CD1c-positive myeloid dendritic cell (primary cell): ENCODE measurements at regions not wholly inside any gene's neighbourhood (a gene's known extent, or its start where the extent isn't known, plus 50 kb on each side); places are given as distances from the start of the nearest gene placed in this dataset.
"Not testable (repeated sequence)": the region's sequence is repeated elsewhere in the genome, so short reads cannot be mapped to it uniquely, and the experiment has no call there.

Source experiments
- DNase-seq: peaks from one replicate; pipeline ENCODE4 v3.0.0-alpha.2; 2016; ENCODE audit errors: extremely low spot score

DNA sequence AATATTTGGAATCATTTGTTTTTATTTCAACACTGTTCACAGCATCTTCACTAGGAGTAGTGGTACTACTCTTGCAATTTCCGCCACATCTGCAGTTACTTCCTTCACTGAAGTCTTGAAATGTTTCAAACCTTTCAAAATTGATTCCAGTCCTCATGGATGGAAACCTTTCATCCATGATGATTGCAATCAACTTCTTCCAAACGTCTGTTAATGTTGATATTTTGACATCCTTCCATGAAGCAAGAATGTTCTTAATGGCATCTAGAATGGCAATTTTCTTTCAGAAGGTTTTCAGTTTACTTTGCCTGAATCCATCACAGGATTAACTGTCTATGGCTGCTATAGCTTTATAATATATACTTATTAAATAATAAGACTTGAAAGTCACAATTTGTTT, 736.8 kb upstream of the CA10 start:
- DNase-seq, result no peak

DNA sequence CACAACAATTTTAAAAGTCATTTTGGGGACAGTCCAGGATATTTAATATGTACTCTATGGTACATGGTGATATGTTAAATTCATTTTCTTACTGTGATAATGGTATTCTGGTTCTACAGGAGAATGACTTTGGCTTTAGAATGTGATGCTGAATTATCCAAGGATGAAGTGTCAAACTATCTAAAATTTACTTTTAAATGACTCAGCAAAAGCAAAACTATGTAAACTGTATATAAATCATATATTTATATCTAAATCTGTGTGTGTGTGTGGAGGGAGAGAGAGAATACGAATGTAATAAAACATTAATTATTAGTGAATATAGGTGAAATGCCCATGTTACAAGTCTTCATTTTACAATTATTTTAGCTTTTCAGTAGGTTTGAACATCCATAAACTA, 733.8 kb upstream of the CA10 start:
- DNase-seq, result no peak

DNA sequence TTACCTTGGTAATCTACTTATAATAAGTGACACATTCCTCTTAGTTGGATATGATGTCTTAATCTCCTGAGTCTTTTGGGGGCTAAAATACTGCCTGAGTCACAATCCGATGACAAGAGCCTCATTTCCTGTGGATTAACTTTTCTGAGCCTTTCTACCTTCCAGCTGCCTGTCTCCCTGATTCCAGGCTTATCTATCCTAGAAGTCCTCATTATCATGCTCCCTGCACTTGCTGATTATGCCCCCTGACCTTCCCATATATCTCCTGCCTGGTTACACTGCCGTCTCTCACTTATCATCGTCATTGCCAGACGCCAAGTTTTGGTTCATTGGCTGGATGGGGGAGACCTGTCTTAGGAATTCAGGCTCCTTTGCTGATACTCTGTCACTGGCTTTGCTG, 727.4 kb upstream of the CA10 start:
- no peak for DNase-seq

DNA sequence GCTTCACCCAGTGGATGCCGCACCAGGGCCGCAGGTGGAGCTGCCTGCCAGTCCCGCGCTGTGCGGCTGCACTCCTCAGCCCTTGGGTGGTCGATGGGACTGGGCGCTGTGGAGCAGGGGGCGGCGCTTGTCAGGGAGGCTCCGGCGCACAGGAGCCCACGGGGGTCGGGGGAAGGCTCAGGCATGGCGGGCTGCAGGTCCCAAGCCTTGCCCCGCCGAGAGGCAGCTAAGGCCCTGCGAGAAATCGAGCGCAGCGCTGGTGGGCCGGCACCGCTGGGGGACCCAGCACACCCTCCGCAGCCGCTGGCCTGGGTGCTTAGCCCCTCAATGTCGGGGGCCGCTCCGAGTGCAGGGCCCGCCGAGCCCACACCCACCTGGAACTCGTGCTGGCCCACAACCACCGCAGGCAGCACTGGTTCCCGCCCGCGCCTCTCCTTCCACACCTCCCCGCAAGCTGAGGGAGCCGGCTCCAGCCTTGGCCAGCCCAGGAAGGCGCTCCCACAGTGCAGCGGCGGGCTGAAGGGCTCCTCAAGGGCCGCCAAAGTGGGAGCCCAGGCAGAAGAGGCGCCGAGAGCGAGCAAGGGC, 725.5 kb upstream of the CA10 start:
- not testable (repeated sequence) for DNase-seq

DNA sequence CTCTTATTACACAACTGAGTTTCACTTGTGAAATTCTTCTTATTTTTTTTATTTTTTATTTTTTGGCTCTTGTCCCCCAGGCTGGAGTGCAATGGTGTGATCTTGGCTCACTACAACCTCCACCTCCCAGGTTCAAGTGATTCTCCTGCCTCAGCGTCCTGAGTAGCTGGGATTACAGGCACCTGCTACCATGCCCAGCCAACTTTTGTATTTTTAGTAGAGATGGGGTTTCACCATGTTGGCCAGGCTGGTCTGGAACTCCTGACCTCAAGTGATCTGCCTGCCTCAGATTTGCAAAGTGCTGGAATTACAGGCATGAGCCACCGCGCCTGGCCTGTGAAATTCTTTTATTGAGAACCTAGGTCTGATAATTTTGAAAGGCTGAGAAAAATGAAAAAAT, 688.3 kb upstream of the CA10 start:
- not testable (repeated sequence) for DNase-seq

DNA sequence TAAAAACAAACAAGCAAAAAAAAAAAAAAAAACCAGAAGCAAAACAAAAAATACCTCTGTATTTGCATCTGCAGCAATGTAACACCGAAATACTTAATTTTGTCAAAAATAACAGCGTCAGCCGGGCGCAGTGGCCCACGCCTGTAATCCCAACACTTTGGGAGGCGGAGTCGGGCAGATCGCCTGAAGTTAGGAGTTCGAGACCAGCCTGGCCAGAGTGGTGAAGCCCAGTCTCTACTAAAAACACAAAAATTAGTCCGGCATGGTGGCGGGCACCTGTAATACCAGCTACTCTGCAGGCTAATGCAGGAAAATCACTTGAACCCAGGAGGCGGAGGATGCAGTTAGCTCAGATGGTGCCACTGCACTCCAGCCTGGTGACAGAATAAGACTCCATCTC, 683.5 kb upstream of the CA10 start:
- no peak for DNase-seq

DNA sequence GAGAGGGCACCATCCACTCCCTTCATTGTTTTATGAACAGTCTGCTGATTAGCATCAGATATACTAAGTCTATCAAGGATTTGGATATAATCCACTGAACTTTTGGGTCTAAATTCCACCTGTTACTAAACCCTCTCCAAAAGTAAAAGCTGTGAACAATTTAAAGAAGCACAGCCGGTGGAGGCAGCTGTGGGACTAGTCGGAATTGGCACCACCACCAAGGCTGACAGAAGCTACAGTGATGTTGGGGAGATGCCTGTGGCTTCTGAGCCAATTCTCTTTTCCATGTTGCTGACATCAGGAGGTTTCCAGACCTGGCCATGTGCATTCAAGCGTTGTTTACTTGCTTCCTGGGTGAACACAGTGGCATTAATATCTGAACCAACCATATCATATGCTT, 679.0 kb upstream of the CA10 start:
- DNase-seq, result no peak

DNA sequence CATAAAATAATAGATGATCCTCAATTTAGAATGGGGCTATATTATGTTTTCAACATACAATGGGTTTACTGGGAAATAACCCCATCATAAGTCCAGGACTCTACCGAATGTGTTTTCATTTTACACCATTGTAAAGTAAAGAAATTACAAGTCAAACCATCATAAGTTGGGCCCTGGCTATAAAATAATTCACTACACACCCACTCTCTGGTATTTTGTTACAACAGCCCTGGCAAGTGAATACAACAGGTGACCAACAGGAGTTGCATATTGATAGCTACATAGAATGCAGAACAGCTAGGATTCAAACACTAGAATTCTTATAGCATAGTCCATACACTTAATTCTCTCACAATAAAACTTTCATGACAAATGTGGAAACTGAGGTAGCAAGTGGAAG, 673.0 kb upstream of the CA10 start:
- no peak for DNase-seq

DNA sequence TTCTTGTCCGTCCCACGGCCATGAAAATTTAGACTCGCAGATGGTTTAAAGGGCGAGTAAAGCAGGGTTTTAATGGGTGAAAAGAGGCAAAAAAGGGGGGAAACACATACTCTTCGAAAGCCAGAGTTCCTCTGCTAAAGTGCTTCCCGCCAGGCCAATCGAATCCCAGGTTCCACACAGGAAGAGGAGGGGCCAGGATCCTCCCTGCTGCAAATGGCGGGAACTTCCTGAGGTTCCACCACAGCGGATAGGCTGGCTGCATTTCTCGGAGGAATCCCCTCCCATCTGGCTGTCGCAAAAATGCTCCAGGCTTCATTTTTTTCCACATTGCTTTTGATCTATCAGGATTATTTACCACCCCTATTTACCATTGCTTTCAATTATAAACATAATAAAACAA, 670.1 kb upstream of the CA10 start:
- DNase-seq, result no peak

DNA sequence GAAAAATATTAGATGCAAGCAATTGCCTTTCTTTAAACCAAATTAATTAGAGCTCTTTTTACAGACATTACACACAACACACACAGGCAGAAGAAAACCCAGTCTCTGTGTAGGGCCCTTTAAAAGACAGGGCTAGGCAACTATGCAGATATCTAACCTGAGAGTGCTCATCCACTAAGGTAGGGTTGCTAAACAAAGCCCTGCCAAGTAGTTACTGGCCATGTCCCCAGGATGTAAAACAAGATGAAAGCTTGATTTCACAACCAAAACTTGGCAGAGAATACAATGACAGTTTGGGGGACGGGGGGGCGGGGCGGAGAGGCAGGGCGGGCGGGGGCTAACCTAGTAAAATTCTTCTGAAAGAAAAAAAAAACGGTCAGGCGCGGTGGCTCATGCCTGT, 669.0 kb upstream of the CA10 start:
- DNase-seq, result no peak

DNA sequence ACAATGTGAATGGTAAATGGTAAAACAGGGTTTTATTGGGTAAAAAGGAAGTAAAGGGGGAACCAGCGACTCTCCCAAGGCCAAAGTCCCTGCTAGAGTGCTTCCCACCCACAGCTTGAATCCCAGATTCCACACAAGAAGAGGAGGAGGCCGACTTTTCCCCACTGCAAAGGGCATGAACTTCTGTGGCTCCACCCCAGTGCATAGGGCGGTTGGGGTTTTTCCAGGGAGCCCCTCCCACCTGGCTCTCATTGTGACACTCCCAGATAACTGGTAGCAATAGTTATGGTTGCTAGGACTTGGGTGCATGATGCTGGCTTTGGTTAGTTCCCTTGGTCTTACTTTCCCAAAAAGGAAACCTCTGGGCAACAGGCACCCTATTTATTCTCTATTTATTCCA, 666.0 kb upstream of the CA10 start:
- no peak for DNase-seq

DNA sequence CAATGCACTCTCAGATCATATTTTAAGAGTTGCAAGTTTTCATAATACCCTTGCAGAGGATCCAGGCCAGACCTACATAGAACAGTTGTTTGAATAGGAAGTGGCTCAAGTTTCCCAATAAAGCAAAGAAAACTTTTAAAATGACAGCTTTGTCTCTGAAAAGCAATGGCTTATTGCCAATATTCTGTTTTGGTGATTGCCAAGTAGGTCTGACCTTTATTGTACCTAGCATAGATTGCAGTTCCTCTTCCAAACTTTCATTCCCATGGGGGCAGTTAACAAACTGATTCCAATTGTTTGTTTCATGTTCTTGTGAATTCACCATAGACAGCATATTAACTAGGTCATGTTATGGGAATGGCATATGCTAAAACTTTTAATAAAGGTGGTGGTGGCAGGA, 664.6 kb upstream of the CA10 start:
- no peak for DNase-seq

DNA sequence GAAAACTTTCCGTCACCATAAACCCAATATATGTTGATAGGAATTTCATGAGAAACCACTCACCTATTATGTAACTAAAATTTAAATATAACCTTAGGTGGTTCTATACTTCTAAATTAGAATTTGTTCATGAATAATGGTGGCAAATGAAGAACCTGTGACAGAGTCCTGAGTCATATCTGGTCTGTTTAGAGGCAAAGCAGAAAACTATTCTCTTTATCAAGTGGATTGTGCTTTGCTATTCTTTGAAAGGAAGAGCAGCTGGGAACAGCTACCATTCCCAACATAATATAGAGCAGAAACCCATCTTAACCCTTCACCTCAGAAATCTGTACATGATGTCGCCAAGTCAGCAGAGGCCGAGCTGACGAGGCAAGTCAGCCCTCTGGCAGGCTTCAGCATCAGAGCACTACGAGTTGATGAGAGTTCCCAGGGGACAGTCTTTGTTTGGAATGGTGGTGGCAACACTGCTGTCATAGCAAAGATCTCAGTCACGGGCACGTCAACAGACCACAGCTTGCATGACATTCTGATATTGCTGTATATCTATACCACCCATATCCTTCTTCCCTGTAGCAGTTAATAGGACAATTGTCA, 631.9 kb upstream of the CA10 start:
- no peak for DNase-seq

DNA sequence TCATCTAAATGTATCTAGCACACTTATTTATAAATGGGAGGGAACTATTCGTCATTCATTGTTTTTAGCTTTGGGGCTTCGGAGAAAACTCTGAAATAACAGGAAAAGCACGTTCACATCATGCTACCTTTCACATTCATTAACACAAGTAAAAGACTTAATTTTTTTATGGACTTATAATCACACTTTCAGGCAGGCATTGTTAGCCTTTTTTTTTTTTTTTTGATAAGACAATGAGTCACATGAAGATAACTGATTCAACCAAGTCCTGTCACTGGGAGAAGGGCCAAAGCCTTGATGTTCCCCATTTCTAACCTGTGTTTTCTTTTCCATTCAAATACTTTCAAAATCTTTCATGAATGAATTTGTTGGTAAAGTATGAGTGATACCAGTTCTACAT, 631.3 kb upstream of the CA10 start:
- DNase-seq, result no peak

DNA sequence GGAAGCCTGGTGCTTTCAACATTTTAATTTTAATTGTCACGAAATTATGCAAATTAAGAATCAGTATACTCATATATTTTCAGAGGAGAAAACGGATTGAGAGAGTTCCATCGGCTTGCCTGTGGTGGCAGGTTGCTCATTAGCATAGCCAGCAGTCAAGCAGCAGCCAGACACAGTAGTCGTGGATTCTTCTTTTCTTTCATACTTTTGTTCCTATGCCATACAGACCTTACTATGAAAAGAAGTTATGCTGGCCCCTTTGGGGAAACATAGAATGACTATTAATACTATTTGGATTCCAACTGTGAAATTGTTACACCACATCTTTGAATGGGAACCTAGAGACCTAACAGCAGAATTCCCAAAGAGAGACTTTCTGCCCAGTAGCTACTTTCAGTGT, 617.7 kb upstream of the CA10 start:
- DNase-seq, result no peak

DNA sequence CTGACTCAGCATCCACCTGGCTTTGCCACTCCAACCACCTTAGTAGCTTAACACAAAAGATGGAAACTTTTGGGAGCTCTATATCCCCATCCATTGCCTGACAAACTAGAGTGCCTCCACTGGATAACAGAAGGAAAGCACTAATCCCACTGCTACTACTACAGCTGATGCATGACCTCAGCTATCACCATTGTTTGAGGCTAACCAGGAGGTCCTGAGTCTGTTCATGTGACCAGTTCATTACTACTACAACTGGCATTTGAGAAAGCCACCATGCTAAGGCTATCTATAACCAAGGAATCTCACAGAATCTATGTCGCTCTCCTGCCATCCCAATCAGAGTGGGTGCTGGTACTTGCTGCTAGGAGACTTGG, 604.3 kb upstream of the CA10 start:
- DNase-seq, result no peak

DNA sequence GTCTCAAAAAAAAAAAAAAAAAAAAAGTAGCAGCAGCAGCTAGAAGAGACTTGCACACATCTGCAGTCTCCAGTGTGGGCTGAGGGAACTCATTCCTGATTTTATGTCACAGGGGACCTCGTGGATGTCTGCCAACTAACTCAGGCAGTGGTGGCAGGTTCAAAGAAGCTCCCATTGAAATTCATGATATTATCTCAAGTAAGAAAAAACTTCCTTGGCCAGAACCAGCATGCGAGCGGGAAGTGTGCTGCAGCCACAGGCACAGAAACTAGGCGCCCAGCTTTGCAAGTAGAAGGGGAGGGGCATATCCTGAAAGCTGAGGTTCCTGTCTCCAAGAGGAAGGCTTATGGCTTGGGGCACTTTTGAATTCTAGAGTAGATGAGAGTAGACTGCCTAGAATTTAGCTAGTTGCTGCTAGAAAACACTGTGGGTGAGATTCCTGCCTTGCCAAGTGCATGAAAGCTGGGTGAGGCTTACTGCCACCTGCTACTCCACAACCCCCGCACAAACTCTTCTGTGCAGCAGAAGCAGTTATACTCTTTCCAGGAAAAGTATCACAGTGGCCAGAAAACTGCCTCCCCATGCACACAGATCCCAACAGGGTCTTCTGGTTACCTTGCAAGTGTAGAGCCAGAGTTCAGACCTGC, 603.8 kb upstream of the CA10 start:
- DNase-seq, result no peak

DNA sequence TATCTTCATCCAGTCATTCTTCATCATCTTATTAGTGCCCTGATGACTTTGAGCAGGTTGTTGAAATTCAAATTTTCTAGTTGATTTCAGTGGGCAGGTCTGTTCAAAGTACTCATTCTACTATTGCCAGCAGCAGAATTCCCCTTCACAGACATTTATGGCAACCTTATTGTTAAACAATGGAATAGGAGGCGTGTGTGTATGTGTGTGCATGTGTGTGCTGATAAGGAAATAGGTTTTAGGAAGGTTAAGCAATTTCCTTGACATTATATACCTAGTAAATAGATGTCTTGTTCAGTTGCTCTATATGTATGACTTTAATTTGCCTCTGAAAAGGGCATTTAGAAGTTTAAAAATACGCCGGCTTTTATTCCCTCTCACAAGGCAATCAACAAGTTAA, 601.4 kb upstream of the CA10 start:
- DNase-seq, result no peak

DNA sequence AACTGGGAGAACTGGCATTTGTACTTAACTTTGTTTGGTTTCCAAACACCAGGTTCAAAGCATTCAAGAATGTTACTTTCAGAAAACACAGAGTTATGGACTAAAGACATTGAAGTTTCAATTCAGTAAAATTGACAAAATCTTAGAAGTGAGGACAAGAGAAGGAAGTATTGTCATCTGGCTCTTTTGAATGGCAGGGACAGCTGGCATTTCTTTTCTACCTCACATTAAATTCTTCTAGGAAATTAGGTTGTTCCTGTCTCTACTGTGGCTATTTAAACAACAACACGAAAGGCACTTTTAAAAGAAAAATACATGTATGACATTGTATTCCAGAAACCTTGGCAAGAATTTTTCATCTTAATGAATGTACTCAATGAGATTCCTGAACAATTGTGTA, 600.0 kb upstream of the CA10 start:
- no peak for DNase-seq

DNA sequence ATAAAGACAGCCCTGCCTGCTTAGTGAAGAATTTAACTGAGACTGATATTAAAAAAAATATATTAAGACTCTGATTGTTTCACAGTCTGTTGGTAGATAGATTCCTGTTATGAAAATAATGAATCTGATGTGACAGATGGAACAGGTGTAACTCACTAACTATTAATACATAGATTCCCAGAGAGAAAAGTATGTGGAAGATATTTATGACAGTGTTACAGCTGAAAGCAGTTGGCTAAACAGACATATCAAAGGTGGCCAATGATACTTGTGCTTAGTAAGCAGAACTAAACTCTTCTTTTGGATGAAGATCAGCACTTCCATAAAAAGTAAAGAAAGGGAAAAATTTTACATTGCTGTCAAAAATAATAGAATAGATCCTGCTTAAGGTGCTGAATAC, 598.2 kb upstream of the CA10 start:
- no peak for DNase-seq

DNA sequence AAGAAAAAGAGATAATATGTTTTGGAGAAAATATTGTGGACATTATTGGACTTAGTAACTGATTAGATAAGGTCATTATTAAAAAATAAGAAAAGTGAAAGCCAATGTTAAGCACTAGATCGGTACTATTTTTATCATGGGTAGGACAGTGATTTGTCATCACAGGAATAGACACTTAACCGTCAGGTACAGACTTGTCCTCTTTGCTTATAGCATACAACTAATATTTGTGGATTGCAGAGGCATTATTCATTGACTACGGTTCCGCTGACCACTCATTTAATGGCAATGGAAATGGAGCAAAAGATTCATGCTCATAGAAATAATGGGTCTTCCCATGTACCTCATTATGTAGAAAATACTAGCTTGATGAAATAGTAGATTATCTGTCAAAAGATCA, 596.3 kb upstream of the CA10 start:
- DNase-seq, result no peak

DNA sequence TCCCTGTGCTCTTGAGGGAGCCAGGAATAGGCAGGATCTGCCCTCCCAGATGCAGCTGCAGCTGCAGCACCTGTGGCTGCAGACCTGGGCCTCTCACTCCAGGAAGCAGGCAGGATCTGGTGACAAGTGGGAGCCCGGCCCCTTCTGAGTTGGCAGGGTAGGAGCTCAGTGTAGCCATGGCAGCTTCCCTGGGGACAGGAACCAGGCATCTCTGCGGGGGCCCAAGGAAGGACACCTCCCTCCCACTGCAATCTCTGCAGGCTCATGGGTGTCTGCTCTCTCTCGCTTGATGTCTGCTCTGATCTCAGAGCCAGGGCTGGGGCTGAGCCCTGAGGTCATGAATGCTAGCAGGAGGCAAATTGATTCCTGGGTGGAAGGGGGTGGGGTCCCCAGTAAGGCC, 592.5 kb upstream of the CA10 start:
- DNase-seq, result no peak

DNA sequence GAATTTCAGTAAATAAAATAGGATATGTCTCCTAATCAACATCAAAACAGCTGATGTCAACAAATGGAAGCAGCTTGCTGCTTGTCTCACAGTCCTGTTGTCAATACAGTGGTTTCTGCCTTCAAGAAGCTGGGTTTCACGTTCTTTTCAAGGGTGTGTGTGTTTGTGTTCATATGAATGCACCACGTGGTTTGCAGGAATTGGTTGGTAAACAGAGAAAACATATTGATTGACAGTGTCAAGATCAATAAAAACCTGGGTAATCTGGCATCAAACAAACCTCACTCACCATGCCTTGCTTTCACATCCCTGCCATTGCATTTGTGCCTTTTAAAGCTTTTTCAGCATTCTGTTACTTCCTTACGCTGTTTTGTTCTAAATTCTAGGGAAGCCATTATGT, 585.7 kb upstream of the CA10 start:
- no peak for DNase-seq

DNA sequence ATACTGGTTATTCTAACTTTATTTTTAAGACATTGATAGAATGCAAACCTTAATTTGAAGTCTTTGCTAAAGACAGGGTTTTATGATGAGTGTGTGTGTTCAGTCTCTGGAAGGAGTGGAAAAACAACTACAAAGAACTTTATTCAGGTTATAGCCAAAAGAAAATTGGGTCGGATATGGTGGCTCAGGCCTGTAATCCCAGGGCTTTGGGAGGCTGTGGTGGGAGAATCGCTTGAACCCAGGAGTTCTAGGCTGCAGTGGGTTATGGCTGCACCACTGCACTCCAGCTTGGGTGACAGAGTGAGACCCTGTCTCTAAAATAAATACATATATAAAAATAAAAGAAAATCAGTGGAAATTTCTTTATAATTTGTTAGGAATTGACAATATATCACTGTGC, 581.5 kb upstream of the CA10 start:
- no peak for DNase-seq
